IPS DF 6.9 (cell line): ENCODE measurements at regions not wholly inside any gene's neighbourhood (a gene's known extent, or its start where the extent isn't known, plus 50 kb on each side); places are given as distances from the start of the nearest gene placed in this dataset.

Experiments used
- DNase-seq: peaks from one replicate; pipeline ENCODE4 v3.0.0-alpha.2; 2013; ENCODE audit warnings: low read depth, low spot score
- H3K27ac ChIP-seq: one replicate; pipeline ENCODE4 v1.5.1; 2013; ENCODE audit warnings: low read length, control low read depth
- H3K27me3 ChIP-seq: 2 replicates; pipeline ENCODE4 v1.6.1; 2013; ENCODE audit warnings: mild to moderate bottlenecking, low read length; ENCODE audit not compliant: control insufficient read depth, insufficient read depth
- H3K36me3 ChIP-seq: 2 replicates; pipeline ENCODE4 v1.6.1; 2013; ENCODE audit warnings: low read length; ENCODE audit not compliant: control insufficient read depth, insufficient read depth
- H3K4me1 ChIP-seq: 2 replicates; pipeline ENCODE4 v1.6.1; 2013; ENCODE audit warnings: low read length; ENCODE audit not compliant: control insufficient read depth, insufficient read depth
- H3K4me3 ChIP-seq: 2 replicates; pipeline ENCODE4 v1.5.1; 2013; ENCODE audit warnings: mild to moderate bottlenecking, low read length
- H3K9me3 ChIP-seq: 2 replicates; pipeline ENCODE4 v1.6.1; 2013; ENCODE audit warnings: low read length, inconsistent platforms; ENCODE audit not compliant: control insufficient read depth, insufficient read depth
- WGBS: extraction: QIAGEN DNeasy Blood & Tissue Kit; methylation state at CpG from one replicate; pipeline ENCODE4 v1.1.7; 2013; ENCODE audit warnings: mixed read lengths, missing lambda C conversion rate; ENCODE audit not compliant: insufficient read length, insufficient coverage; 5-methylcytosine and 5-hydroxymethylcytosine counted together

GRCh38 chr2:47235132-47235531, 58.8 kb upstream of the CALM2 start:
- Histone ChIP-seq H3K4me1 (peaks cover 7% of the 10 kb centered on the region), H3K4me3 (no peak overlapping the region), H3K36me3 (no peaks in the 10 kb centered on the region), H3K27me3 (no peaks in the 10 kb centered on the region), H3K9me3 (no peaks in the 10 kb centered on the region), H3K27ac (no peak overlapping the region)
- no peak for DNase-seq
- no CpG with 5 or more reads among the region's 2 CpGs for WGBS

- Histone ChIP-seq H3K4me1 (peaks cover 5% of the 10 kb centered on the region), H3K27ac (no peak overlapping the region), H3K4me3 (no peak overlapping the region), H3K36me3 (no peaks in the 10 kb centered on the region), H3K9me3 (no peaks in the 10 kb centered on the region), H3K27me3 (no peaks in the 10 kb centered on the region)
- no peak for DNase-seq
- no CpG with 5 or more reads among the region's 6 CpGs for WGBS
Observed at GRCh38 chr2:47234456-47234855, 58.1 kb upstream of the CALM2 start.

DNA sequence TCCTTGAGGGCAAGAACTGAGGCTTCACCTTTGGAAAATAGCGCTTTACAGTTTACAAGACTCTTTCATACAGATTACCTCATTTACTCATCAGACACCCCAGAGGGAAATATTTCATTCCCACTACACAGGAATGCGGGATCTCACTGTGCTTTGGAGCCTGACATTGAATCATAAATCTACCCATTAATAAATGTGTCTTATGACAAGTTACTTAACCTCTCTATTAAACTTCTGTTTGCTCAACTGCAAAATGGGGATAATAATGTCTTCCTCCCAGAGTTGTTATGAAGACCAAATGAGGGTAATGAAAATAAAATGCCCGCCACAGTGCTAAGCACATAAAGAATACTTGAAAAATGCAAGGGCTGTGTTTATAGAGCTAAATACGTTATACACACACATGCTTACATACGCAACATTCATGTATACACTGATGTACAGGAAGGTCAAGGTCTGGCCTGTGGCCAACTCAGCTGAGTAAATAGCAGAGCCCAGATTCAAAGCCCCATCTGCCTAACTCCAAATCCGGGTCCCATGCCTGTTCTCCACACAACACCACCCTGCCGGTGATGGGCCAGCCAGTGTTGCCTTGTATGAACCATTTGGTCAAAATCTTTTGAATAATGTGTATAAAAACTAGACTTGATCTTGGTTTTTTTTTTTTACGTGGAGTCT, 56.6 kb upstream of the CALM2 start:
- Histone ChIP-seq H3K4me1 (peaks cover 2% of the 10 kb centered on the region; the same call in 1 of the 2 replicates), H3K4me3 (no peak overlapping the region), H3K9me3 (no peaks in the 10 kb centered on the region), H3K36me3 (no peaks in the 10 kb centered on the region), H3K27ac (no peak overlapping the region), H3K27me3 (no peaks in the 10 kb centered on the region)
- no CpG with 5 or more reads among the region's 8 CpGs for WGBS
- no peak for DNase-seq

GRCh38 chr2:47230418-47230817, 54.1 kb upstream of the CALM2 start:
- Histone ChIP-seq H3K27ac (no peak overlapping the region), H3K4me3 (no peak overlapping the region), H3K27me3 (no peaks in the 10 kb centered on the region), H3K4me1 (peaks cover 2% of the 10 kb centered on the region; the same call in 1 of the 2 replicates), H3K9me3 (no peaks in the 10 kb centered on the region), H3K36me3 (no peaks in the 10 kb centered on the region)
- no peak for DNase-seq
- WGBS: no CpG with 5 or more reads among the region's 4 CpGs

DNA sequence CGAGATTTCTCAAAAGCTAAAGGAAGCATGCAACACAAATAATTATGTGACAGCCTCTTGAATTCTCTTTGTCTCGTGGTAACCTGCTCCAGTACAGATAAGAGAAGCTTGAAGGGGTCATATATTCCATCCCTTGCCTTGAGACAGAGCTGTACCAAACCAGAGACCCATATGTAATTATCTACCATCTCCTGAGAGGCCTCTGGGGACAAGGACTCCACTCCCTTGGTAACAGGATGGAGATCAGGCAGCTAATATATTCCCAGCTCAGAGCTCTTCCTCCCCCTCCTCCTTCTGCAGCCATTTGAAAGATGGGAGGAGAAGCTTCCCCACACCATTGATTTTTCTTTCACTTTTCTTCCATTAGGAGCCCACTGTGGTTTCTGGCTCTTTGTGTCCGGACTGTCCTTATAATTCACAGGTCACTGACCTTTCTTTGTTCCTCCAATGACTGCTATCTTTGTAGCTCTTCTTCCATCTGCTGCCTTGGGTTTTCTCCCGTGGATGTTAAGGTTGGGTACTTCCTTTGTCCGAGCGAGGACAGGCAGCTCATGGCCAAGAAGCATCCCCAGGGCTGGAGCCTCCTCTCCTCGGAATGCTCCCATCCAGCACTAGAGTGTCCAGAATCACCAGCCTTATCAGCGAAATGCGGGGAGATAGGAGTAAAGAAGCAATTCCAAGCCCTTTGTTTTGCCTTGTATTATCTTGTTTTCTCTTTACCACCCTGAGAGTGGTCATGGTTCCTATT, 51.4 kb upstream of the CALM2 start:
- no CpG with 5 or more reads among the region's 9 CpGs for WGBS
- H3K27me3 ChIP-seq: no peaks in the 10 kb centered on the region
- H3K36me3 ChIP-seq: no peaks in the 10 kb centered on the region
- no peak overlapping the region for H3K27ac ChIP-seq
- no peaks in the 10 kb centered on the region; the same call in 1 of the 2 replicates for H3K4me1 ChIP-seq
- no peak for DNase-seq
- no peaks in the 10 kb centered on the region for H3K9me3 ChIP-seq
- no peak overlapping the region for H3K4me3 ChIP-seq

DNA sequence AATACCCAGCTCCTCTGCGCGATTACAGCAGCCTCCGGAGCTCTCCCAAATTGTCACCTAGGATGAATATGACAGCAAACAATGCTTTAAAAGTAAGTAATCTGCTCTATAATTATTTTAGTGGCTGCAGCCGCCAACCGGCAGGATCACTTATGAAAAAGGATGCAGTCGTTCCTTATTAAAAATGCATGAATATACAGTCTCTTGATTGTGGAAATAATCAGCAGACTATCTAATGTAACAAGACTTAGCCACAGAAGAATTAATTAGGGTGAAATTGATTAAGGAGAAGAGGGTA, 50.6 kb upstream of the CALM2 start:
- Histone ChIP-seq H3K27me3 (no peaks in the 10 kb centered on the region), H3K4me1 (no peaks in the 10 kb centered on the region; the same call in 1 of the 2 replicates), H3K36me3 (no peaks in the 10 kb centered on the region), H3K4me3 (no peak overlapping the region), H3K27ac (no peak overlapping the region), H3K9me3 (no peaks in the 10 kb centered on the region)
- no peak for DNase-seq
- no CpG with 5 or more reads among the region's 6 CpGs for WGBS

DNA sequence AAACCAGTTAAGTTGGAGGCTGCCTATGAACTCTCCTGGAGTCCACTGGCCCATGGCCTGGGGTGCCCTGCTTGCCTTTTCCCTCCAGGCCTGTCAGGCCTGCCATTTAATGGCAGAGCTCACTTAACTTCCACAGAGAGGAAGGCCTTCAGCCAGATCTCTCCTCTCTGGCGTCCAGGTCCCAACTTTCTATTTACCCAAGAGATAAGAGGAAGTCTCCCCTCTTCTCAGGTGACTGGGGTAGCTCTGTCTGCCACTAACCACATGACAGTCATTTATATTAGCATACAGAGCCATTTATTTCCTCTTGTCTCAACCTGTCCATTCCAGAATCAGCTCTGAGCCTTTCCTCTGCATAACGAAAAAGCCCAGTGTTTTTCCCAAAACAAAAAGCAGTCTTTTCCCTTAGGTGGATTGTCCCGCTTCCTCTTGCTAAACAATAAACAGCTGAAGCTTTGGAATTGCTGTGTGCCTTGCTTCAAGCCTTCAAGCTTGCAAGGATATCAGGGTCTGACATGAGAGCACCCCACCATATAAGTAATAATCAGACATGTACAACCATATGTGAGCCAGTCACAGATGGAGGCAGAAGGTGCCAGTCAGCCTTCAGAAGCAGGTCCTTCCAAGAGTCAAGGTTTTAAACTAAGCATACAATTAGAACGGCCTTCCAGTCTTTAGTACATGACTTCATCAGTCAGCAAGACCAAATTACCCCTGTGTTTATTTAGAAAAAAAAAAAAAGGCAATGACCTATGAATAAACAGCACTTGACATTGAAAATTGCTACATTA, 50.0 kb upstream of the CALM2 start:
- Histone ChIP-seq H3K9me3 (no peaks in the 10 kb centered on the region), H3K4me3 (no peak overlapping the region), H3K36me3 (no peaks in the 10 kb centered on the region), H3K4me1 (no peaks in the 10 kb centered on the region; the same call in 1 of the 2 replicates), H3K27me3 (no peaks in the 10 kb centered on the region), H3K27ac (no peak overlapping the region)
- WGBS: no CpG with 5 or more reads among the region's 4 CpGs
- DNase-seq: no peak
